ENCODE measurements at regions not wholly inside any gene's neighbourhood (a gene's known extent, or its start where the extent isn't known, plus 50 kb on each side); places are given as distances from the start of the nearest gene placed in this dataset.

GRCh38 chr5:74074111-74074510 is 448.1 kb downstream of the ARHGEF28 start:
- TF ChIP-seq CTCF (conservative IDR thresholded peaks at IDR 0.05) = no peak
- peaks cover 4% of the 10 kb centered on the region for H3K36me3 Mint-ChIP-seq
- no peak overlapping the region for H3K27ac Mint-ChIP-seq
- H3K9me3 Mint-ChIP-seq = peaks cover 22% of the 10 kb centered on the region
- H3K27me3 Mint-ChIP-seq = peaks cover 3% of the 10 kb centered on the region
- no peak for DNase-seq (ENCODE audit: extremely low spot score, unreplicated experiment)
- peaks cover 40% of the 10 kb centered on the region for H3K4me1 Mint-ChIP-seq (ENCODE audit: unreplicated experiment)
- H3K4me3 Mint-ChIP-seq = no peak overlapping the region

GRCh38 chr5:74073257-74073656 is 447.3 kb downstream of the ARHGEF28 start:
- Mint-ChIP-seq H3K27me3 (no peaks in the 10 kb centered on the region), H3K4me3 (peak overlapping the region; percentile 18), H3K27ac (no peak overlapping the region), H3K36me3 (no peaks in the 10 kb centered on the region), H3K9me3 (peaks cover 18% of the 10 kb centered on the region), H3K4me1 (ENCODE audit: unreplicated experiment) (peaks cover 39% of the 10 kb centered on the region)
- TF ChIP-seq CTCF (conservative IDR thresholded peaks at IDR 0.05) = no peak
- DNase-seq (ENCODE audit: extremely low spot score, unreplicated experiment) = no peak

DNA sequence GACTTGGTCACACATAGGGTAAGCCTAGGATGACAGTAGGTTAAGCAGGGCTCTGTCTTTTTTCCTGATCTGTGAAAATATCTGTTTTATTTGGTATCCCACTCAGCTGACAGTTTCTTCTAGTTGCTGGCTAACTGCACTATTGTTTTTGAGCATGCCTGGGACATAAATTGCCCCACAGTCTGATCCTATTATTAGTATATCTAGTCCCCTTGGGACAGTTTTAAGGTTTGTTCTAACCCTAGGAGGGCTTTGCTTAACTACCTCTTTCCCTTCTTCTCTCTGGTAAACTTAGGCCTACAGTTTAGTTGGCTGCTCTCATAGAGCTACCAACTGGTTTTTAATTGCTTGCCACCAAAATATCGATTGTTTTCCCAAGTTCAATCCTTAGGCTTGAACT is 446.6 kb downstream of the ARHGEF28 start:
- TF ChIP-seq CTCF (conservative IDR thresholded peaks at IDR 0.05) = no peak
- peaks cover 39% of the 10 kb centered on the region for H3K4me1 Mint-ChIP-seq (ENCODE audit: unreplicated experiment)

DNA sequence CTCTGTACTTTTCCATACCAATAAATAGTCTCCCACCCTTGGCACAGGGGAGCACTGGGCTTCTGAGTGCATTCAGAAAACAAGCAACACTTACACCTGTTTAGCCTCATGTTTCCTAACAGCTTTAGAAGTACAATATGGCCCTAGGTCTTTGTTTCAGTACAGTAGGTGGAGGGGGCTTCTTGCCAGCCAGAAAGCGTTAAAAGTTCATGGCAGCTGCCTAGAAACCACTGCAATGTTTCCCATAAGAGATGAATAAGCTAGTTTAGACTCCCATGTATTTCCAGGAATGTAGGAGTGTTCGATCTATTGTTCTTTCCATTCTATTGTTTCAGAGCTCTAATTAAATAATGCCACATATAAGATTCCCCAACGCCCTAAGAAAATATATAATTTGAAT is 444.8 kb downstream of the ARHGEF28 start:
- no peaks in the 10 kb centered on the region for H3K27me3 Mint-ChIP-seq
- no peaks in the 10 kb centered on the region for H3K9me3 Mint-ChIP-seq
- no peak for TF ChIP-seq CTCF (conservative IDR thresholded peaks at IDR 0.05)
- no peaks in the 10 kb centered on the region for H3K36me3 Mint-ChIP-seq
- no peak overlapping the region for H3K4me3 Mint-ChIP-seq
- peaks cover 22% of the 10 kb centered on the region for H3K4me1 Mint-ChIP-seq (ENCODE audit: unreplicated experiment)
- no peak for DNase-seq (ENCODE audit: extremely low spot score, unreplicated experiment)
- no peak overlapping the region for H3K27ac Mint-ChIP-seq

More for the DNA sequence above, 446.6 kb downstream of the ARHGEF28 start:
- Mint-ChIP-seq H3K36me3 (no peaks in the 10 kb centered on the region), H3K27ac (no peak overlapping the region), H3K4me3 (no peak overlapping the region), H3K27me3 (no peaks in the 10 kb centered on the region), H3K9me3 (peaks cover 14% of the 10 kb centered on the region)
- no peak for DNase-seq (ENCODE audit: extremely low spot score, unreplicated experiment)

- Mint-ChIP-seq H3K4me1 (ENCODE audit: unreplicated experiment) (peaks cover 13% of the 10 kb centered on the region), H3K27ac (no peak overlapping the region), H3K36me3 (no peaks in the 10 kb centered on the region), H3K27me3 (no peaks in the 10 kb centered on the region), H3K4me3 (no peak overlapping the region), H3K9me3 (no peaks in the 10 kb centered on the region)
- no peak for TF ChIP-seq CTCF (conservative IDR thresholded peaks at IDR 0.05)
- no peak for DNase-seq (ENCODE audit: extremely low spot score, unreplicated experiment)
Measured at GRCh38 chr5:74069741-74070140, 443.7 kb downstream of the ARHGEF28 start.

All from type B pancreatic cell (in vitro differentiated cells).